Daoy (cell line): ENCODE measurements at regions not wholly inside any gene's neighbourhood (a gene's known extent, or its start where the extent isn't known, plus 50 kb on each side); places are given as distances from the start of the nearest gene placed in this dataset.
A peak's percentile ranks its signal among the peaks of the same experiment; 100 is the strongest.
"Not testable (repeated sequence)": the region's sequence is repeated elsewhere in the genome, so short reads cannot be mapped to it uniquely, and the experiment has no call there.

Source experiments
- DNase-seq: peaks from one replicate; pipeline ENCODE4 v3.0.0-alpha.2; 2015; ENCODE audit warnings: low read depth

DNA sequence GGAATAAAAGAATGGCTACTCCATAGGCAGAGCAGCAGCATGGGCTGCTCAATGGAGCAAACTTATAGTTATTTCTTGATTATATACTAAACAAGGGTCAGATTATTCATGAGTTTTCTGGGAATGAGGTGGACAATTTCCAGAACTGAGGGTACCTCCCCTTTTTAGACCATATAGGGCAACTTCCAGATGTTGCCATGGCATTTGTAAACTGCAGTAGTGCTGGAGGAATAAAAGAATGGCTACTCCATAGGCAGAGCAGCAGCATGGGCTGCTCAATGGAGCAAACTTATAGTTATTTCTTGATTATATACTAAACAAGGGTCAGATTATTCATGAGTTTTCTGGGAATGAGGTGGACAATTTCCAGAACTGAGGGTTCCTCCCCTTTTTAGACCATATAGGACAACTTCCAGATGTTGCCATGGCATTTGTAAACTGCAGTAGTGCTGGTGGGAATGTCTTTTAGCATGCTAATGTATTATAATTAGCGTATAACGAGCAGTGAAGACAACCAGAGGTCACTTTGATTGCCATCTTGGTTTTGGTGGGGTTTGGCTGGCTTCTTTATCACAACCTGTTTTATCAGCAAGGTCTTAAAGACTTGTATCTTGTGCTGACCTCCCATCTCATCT lies 364.6 kb upstream of the RGS6 start:
- not testable (repeated sequence) for DNase-seq

DNA sequence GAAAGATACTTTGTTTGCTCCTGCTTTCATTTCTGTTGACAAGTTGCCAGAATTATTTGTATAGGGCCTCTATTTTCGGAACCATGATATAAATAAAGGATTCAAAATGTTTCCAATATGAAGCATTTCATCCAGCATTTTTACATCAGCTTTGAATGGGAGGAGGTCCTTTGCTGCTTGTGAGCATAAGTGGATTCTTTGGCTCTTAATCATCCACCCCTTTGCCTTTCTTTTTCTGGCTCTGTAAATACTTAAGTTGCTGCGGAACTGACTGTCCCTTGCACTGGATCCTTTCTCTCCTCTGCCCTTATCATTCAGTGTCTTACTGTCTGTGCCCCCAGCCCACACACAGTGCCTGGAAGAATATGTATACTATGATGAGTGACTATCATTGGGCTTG lies 357.3 kb upstream of the RGS6 start:
- peak; percentile 77 for DNase-seq

DNA sequence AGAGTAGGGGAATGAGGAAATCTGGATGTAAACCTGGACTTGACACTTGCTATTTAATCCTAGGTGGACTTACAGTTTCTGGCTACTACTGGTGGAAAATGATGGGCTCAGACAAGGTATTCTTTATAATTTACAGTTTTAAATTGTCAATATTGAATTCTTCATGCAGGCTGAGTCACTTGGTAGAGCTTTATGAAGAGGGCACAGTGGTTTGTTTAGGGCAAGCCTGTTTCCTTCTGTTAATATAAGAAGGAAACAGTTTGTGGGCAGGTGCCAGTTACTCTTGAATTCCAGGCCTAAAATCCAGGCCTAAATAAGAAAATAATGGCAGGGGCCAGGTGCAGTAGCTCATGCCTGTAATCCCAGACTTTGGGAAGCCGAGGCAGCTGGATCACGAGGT lies 355.8 kb upstream of the RGS6 start:
- DNase-seq, result no peak

DNA sequence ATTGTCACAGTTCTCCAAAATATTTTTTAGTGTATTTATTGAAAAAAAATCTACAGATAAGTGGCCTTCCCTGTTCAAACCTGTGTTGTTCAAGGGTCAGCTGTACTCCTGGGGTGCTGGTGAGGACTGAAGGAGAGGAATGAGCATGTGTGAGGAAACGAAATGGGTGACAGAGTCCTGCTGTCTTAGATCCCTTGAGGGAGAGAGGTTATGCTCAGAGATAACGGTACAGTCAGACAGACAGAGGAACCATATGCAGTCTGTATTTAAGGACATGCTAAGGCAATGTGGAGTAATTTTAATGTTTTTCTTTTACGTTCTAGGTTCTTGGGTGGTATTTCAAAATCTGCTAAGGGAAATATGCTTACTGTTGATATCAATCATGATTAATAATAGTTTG lies 352.9 kb upstream of the RGS6 start:
- no peak for DNase-seq

DNA sequence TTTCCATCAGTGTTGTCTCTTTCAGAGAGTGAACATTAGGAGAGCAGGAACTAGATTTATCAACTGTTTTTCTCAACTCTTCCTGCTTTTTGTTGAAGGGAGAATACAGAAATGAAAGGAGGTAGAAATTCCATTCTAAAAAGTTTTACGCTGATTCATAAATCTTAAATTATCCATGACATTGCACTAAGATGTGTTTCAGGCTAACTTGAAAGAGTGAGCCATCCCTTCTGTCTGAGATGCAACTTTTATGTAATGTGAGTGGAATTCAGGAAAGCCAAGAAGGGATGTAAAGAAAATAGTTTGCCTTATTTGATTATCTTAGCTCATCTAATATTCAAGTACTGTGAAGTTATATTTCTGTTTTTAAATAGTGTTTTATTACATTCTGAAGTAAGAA lies 349.5 kb upstream of the RGS6 start:
- peak; percentile 58 for DNase-seq

DNA sequence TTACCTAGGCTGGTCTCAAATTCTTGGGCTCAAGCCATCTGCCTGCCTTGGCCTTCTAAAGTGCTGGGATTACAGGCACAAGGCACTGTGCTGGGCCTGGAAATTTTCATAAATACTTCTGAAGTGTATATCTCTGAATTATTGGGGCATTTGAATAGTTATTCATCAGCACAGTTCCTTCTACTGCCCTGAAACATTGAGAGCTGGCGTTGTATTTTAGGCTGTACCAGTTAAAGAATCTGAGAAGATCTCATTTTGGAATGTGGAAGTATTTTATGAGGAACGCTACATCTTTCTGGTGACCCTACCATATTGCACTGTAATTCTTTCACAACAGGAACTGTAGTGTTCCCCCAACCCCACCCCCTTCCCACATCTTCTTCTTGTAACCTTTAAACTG lies 349.0 kb upstream of the RGS6 start:
- no peak for DNase-seq

DNA sequence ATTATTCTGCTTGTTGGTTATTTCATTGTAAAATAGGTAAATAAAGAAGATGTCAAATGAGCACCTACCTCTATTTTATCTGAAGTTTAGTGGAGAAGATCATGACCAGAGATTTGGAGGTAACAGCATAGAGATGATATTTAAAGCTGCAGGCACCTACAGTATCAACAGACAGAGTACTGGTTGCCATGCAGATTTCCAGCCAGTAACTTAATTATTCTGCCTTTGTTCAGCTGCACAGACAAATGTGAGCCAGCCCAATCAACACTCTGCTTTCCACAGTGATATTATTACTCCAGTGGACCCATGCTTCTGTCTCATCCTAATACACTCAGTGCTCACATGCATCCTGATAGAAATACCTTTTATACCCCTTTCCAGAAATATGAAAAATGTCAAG lies 348.5 kb upstream of the RGS6 start:
- DNase-seq, result no peak

DNA sequence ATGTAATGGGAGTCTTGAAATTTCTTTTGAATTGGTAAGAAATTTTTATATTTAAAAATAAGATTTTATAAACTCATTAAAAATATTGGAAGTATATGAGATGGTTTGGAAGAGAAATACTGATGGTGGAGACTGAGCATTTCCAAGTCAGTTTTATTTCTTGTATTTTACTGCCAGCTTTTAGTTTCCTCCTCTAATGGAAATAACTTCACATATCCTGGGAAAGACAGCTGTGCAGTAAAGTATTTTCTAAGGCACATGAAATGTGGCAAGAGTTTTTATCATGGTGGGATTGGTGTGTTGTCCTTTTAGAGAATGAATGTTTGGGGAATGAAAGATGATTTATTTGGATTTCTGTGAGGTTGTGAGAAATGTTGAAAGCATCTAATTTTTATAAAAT lies 346.9 kb upstream of the RGS6 start:
- DNase-seq, result no peak

DNA sequence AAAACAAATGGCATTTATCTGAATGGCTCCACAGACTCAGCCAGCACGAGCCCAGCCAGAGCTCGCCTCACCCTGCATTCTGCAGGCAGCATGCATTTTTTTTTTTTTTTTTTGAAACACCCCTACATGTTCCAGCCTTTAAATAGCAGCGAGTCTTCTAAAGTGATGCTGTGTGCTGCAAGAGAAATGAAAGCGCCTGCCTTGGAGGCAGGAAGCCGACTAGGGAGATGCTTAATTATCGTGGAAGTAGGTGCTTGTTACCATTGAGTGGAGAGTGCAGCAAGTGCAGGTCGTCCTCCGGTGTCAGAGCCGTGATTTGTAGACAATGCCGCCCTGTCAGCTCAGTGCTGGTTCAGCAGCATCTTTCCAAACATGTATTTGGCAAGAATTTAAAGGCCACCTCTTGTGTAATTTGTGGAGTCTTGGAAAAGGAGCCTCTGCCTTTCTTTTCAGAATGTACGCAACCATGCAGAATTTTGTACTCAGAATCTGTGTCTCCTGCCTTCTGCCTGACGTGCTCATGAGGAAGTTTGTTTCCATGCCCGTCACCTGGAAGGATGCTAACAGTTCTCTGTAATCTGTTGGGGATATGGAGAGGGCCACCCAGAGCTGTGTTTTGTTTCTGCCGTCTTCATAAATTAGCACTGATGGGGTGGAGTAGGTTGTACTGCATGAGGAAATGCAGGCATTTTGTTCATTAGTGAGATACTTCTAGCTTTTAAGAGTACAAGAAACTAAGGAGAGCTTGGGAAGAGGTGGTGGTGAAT lies 345.9 kb upstream of the RGS6 start:
- no peak for DNase-seq

DNA sequence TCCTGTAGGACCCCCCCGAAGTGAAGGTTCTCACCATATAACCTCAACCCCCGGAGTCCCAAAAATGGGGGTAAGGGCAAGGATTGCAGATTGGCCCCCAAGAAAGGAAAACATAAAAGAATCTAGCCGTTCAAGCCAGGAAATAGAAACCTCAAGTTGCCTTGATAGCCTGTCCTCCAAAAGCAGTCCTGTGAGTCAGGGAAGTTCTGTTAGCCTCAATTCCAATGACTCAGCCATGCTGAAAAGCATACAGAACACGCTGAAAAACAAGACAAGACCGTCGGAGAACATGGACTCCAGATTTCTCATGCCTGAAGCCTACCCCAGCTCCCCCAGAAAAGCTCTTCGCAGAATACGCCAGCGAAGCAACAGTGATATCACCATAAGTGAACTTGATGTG lies 344.2 kb upstream of the RGS6 start:
- DNase-seq, result peak; percentile 68

DNA sequence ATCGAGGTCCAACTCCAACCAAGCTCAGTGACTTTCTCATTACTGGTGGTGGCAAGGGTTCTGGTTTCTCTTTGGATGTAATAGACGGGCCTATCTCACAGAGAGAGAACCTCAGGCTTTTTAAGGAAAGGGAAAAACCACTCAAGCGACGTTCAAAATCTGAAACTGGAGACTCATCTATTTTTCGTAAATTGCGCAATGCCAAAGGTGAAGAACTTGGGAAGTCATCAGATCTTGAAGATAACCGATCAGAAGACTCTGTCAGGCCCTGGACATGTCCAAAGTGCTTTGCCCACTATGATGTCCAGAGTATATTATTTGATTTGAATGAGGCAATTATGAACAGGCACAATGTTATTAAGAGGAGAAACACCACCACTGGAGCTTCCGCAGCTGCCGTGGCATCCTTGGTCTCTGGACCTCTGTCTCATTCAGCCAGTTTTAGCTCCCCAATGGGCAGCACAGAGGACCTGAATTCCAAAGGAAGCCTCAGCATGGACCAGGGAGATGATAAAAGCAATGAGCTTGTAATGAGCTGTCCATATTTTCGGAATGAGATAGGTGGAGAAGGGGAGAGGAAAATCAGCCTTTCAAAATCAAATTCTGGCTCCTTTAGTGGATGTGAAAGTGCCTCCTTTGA lies 343.5 kb upstream of the RGS6 start:
- no peak for DNase-seq

DNA sequence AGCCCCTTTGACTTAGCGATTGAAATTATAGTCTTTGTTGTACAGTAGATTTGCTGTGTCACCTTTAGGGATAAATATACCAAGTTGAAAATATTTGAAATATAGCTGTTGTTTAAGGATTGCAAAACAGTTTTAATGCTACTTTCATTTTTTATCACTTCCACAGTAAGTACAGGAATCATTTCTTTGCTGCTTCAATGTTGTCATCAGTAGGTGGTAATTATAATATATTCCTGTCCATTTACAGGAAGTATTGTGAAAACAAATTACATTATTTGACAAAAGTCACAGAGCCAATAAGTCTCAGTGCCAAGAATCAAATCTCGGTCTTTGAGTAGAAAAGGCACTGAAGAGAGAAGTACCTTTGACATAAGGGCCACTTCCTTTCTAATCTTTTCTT lies 342.6 kb upstream of the RGS6 start:
- no peak for DNase-seq

DNA sequence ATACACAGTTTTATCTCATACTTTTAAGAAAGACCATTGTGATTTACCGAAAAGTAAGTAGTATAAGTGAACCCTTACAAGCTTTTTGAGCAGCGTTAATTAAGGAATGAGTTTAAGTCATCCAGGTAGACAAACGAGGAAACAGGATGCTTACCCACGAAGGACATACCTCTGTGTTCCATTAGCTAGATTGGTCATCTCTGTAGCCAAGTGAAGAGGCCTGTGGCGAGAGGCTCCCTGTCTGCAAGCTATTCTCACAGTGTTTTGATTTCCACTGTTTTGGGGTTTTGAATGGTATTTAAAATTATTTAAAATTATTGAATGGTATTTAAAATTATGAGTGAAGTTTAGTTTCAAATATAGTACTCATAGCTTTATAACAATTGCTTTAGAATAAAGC lies 342.1 kb upstream of the RGS6 start:
- no peak for DNase-seq

DNA sequence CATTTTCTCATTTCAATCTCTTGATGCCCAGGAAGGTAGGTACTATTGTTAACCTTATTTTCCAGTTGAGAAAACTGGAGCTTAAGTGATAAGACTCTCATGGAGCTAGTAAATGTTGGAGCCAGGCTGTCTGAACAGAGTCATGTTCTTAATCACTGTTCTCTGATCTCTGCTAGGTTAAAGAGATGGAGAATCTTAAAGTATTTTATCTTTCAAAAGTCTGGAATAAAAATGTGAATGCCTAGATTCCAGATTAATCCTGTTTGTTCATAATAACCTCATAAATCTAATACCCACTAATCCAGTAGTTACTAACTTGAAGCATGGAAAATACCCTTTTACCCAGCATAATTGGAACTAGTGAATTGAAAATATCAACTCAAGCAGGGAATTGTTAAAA lies 341.0 kb upstream of the RGS6 start:
- no peak for DNase-seq

DNA sequence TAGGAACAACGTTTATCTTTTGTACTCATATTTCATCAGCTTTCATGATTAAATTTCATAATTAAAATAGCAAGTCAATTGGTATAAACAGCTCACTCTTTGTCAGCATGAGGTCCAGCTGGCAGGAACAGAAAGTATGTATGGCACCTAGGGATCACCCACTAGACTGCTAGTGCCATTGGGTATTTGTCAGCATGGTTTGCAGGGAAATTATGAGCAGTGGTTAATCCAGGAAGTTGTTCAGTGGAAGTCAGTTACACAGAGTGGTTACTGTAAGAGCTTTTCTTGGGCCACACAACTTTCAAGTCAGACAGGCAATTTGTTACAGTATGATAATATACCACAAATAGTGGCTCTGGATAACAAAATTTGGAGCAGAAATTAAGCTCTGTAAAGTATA lies 340.3 kb upstream of the RGS6 start:
- DNase-seq, result peak; percentile 86

DNA sequence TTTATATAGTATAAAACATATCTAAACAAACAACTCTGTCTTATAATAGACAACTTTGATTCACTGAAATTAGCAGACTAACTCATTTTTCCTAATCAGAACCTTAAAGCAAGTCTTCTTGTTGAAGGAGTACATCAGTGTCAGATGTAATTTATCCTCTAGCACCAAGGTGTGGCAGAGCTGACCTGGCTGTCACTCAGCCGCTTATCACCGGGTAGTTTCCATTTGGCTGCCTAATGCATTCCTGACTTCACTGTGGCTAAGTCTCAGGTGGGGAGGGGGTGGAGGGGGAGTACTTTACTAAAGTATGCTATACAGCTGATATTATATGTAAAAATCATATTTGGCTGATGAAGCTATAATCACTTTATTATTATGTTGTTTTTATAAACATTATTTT lies 339.9 kb upstream of the RGS6 start:
- DNase-seq, result peak; percentile 33

DNA sequence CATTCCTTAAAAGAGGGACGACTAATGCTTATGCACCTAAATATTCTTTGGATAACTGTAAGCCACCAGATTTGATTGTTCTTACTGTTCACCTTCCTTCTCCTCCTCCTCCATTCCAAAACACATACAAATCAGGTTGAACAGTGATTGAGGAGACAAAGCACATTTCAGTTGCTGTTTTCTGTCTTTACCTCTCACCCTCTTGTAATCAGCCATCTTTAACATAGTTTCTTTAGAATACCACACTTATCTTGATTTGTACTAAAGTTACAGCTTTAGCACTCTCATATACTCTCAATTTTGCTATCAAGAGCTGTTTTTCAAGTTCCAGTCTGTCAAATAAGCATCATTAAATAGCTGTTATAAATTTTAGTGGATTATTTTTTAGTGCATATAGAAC lies 338.3 kb upstream of the RGS6 start:
- DNase-seq, result no peak

DNA sequence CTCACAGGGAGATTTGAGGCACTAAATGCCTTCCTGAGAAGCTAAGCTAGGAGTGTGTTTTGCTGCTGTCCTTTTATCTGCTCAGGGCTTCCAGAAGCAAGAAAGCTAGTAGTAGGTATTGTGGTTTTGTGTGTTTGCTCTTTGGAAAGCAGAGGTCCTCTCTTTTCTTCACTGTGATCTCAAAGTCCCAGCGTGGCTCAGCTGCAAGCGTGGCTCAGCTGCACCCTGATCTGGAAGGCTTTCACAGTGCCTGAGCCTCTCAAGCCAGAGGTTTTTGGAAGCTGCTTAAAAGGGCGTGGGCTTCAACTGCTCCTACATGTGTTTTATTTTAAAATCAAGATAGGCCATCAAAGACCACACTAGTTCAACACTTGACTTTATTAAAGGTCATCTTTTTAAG lies 337.4 kb upstream of the RGS6 start:
- no peak for DNase-seq

DNA sequence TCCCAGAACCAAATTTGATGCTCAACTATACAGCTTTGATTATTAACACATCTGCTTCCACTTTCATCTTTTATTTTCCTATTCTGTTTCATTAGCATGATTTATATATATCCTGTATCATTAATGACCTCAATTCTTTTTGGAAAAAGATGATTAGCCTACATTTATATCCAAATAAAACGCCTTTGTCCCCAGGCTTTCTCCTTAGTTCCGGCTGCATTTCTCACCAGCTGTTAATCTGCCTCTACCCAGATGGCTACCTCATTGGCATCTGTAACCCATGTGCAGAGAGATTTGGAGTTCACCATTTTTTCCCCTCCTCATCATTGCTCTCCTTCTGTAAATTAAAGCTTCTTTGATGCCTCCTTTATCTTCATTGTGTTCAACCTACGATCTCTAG lies 336.8 kb upstream of the RGS6 start:
- no peak for DNase-seq

DNA sequence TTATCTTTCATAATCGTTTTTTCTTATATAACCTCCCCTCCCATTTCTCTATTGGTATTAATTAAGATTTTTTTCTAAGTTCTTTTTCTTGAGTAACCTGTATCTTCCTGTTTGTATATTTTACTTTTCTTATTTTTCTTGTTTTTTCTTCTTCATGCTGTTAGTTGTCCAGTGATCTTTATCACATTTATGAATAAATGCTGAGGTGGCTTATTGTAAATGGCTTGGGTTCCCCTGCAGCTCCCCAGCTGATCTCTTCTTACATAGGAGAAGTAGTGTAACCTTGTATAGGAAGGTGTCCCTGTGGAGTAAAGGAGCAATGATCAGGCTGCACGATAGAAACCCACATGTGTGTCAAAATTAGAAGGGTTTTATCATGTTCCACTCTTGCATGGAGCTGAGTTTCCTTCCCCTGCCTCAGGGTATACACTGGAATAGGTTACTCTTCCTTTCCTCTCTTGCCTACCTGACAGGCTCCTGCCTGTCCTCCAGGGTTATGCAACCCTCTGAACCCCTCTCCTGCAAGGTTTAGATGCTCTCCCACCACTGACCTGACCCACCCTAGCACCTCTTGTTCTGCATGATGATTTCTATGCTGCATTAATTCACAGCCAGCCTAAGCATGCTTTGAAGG lies 334.8 kb upstream of the RGS6 start:
- DNase-seq, result no peak

DNA sequence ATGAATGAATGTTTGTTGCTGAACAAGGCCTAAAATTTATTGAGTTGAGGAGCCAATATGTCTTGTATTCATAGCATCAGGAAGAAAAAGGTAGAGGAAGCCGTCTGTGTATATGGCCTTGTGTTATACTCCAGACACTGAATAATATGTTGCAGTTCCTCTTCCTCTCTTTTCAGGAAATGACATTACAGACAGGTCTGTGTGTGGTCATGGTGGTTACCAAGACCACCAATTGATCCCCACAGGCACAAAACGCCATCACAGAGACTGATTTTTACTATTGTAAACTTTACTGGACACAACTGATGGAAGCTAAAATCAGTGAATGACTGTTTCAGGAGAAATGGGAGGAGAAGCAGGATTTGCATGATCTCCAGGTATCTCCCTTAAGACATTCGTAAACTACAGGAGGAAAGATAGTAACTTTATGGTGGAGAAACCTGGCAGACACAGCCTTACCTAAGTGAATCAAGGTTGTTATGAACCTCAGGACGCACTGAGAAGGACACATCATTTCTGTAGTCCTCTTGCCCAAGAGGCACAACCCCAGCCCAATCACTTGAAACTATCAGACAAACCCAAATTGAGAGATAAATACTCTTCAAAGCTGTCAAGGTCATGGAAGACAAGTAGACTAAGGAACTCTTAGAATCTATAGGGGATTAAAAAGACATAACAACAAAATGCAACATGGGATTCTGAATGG lies 334.1 kb upstream of the RGS6 start:
- DNase-seq, result no peak

DNA sequence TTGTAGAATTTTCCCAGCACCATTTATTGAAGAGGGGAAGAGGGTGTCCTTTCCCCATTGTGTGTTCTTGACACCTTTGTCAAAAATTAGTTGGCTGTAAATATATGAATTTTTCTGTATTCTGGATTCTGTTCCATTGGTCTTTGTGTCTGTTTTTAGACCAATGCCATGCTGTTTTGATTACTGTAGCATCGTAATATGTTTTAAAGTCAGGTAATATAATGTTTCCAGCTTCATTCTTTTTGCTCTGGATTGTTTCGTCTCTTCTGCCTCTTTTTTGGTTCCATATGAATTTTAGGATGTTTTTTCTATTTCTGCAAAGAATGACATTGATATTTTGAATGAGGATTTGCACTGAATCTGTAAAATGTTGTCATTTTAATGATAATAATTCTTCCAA lies 331.9 kb upstream of the RGS6 start:
- DNase-seq, result no peak
